Suprapubic skin (tissue), 3 donors: ENCODE measurements at regions not wholly inside any gene's neighbourhood (a gene's known extent, or its start where the extent isn't known, plus 50 kb on each side); places are given as distances from the start of the nearest gene placed in this dataset.

Experiments
- EP300 ChIP-seq: sonication (generic); formaldehyde crosslinking; IDR thresholded peaks from one replicate; pipeline ENCODE4 v1.6.1; 2017; ENCODE audit warnings: antibody characterized with exemption
- POLR2A ChIP-seq, 2 donors: fragments of 450-650 bp; IDR thresholded peaks; one replicate each; pipeline ENCODE4 v1.6.1; 2017; ENCODE audit warnings: antibody characterized with exemption in 2 of 2, mild to moderate bottlenecking in 2 of 2, moderate library complexity in 2 of 2
- TF ChIP-seq, protein P1 (sequence below), 2 donors: fragments of 200-600 bp in 1 of 2; fragments of 450-650 bp in 1 of 2; sonication (generic) in 1 of 2; IDR thresholded peaks; one replicate each; pipeline ENCODE4 v1.5.1; 2016 to 2019; ENCODE audit warnings: antibody characterized with exemption in 2 of 2, mild to moderate bottlenecking in 1 of 2, moderate library complexity in 1 of 2

DNA sequence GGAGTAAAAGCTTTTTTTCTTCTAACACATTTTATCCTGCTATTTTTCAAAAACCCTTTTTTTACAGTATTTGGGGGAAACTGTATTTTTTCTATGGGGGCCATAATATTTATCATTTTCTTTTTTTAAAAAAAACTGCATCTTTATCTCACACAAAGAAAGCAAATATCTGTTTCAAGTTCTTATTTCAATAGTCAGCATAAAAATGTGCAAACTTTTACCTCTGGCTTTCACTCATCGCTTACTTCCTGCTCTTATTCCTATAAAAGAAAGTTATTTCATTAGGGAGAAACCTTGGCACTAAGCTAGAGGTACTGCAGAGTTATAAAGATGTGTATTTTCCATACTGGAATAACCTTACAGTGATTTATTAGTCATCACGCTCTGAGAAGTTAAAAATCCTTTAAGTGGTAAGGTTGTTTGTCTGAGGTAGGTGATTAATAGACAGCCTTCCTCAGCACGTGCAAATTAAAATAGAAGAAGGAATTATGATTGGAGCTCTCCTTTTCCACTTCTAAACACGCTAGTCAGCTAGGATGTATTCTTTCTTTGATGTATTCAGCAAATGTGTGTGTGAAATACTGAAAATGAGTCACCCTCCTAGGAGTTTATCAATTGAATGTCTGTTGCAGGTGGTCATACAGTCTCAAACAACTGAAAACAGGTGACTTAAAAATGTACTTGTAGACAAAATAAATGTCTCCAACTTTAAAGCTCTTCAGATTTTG lies 461.0 kb downstream of the GXYLT1 start:
- TF ChIP-seq, protein P1, sequence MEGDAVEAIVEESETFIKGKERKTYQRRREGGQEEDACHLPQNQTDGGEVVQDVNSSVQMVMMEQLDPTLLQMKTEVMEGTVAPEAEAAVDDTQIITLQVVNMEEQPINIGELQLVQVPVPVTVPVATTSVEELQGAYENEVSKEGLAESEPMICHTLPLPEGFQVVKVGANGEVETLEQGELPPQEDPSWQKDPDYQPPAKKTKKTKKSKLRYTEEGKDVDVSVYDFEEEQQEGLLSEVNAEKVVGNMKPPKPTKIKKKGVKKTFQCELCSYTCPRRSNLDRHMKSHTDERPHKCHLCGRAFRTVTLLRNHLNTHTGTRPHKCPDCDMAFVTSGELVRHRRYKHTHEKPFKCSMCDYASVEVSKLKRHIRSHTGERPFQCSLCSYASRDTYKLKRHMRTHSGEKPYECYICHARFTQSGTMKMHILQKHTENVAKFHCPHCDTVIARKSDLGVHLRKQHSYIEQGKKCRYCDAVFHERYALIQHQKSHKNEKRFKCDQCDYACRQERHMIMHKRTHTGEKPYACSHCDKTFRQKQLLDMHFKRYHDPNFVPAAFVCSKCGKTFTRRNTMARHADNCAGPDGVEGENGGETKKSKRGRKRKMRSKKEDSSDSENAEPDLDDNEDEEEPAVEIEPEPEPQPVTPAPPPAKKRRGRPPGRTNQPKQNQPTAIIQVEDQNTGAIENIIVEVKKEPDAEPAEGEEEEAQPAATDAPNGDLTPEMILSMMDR (IDR thresholded peaks at IDR 0.05), result no peak
- no peak for TF ChIP-seq POLR2A (IDR thresholded peaks at IDR 0.05)
- no peak for TF ChIP-seq EP300
